GM12891 (cell line): ENCODE measurements at regions not wholly inside any gene's neighbourhood (a gene's known extent, or its start where the extent isn't known, plus 50 kb on each side); places are given as distances from the start of the nearest gene placed in this dataset.

Experiments used
- POLR2A ChIP-seq: IDR thresholded peaks from 2 replicates; pipeline ENCODE4 v1.6.1; 2011; ENCODE audit warnings: low read depth, low read length, control low read depth
- POLR2AphosphoS5 ChIP-seq: IDR thresholded peaks from 2 replicates; pipeline ENCODE4 v1.6.1; 2011; ENCODE audit warnings: low read depth, low read length, control low read depth
- TAF1 ChIP-seq: IDR thresholded peaks from 2 replicates; pipeline ENCODE4 v1.6.1; 2011; ENCODE audit warnings: low read depth, low read length, control low read depth

DNA sequence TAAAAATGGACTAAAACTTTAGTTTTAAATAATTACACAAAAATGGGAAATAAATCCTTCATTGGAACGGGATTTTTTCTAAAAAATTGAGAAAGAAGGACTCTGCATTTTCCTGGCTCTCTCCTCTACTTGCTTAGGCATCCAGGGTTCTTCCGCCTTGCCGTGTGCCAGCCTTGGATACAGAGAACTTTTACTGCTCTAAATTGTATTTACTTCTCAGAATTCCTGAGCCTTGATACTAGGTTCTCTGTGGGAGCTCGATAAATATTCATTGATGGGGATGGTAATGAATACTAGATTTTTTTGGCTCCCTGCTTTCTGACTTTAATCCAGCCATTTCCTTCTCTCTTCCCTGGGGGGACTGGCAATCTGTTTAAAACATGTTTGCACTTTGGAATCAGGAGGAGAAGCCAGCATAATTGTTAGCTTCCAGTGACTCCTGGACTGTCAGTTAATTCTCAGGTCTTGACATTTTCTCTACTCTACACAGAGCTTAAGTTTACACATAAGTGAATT lies 746.1 kb upstream of the LRRTM1 start:
- TF ChIP-seq POLR2A (no peak), POLR2AphosphoS5 (no peak), TAF1 (no peak)
